ENCODE measurements at regions not wholly inside any gene's neighbourhood (a gene's known extent, or its start where the extent isn't known, plus 50 kb on each side); places are given as distances from the start of the nearest gene placed in this dataset.

DNA sequence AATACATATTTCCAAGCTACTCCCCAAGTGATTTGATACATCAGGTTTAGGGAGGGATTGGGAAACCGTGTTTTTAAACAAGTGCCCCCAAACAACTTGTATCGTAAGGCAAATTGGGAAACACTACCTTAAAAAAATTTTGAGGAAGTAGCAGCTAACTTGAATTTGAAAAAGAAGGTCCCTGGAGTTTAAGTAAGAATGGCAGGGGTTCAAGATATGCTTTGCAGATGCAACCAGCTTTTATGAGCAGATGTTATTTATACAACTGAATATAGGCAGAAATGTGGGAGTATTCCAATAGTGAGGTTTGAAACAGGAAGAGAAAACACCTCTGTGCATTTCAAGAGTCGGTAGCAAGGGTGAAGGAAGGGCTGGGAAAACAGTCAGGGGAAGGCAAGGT is 139.6 kb downstream of the IL20RB start:
- Histone ChIP-seq H3K4me1 (ENCODE audit: insufficient read depth, low read length, poor library complexity, severe bottlenecking) (no peaks in the 10 kb centered on the region), H4K20me1 (ENCODE audit: insufficient read depth, low read length, poor library complexity, severe bottlenecking) (no peaks in the 10 kb centered on the region), H3F3A (ENCODE audit: low read depth) (no peaks in the 10 kb centered on the region), H3K79me2 (ENCODE audit: insufficient read depth, low read length) (no peaks in the 10 kb centered on the region), H3K9me3 (ENCODE audit: insufficient read depth, low read depth, low read length) (no peaks in the 10 kb centered on the region), H3K9ac (ENCODE audit: low read depth, low read length, poor library complexity, severe bottlenecking) (no peak overlapping the region), H3K36me3 (ENCODE audit: insufficient read depth, low read length) (no peaks in the 10 kb centered on the region), H3K9me2 (replicated peaks; ENCODE audit: low read depth, low read length) (no peaks in the 10 kb centered on the region), H3K27me3 (ENCODE audit: insufficient read depth, low read length, poor library complexity, severe bottlenecking) (no peaks in the 10 kb centered on the region), H3K4me2 (ENCODE audit: low read depth, low read length, poor library complexity, severe bottlenecking) (no peak overlapping the region), H3K4me3 (ENCODE audit: low read length, poor library complexity, severe bottlenecking) (no peak overlapping the region), H2AFZ (ENCODE audit: low read length) (no peak overlapping the region)
- no peak for TF ChIP-seq EZH2phosphoT487 (IDR thresholded peaks at IDR 0.05; ENCODE audit: borderline replicate concordance)
- TF ChIP-seq, protein P1, sequence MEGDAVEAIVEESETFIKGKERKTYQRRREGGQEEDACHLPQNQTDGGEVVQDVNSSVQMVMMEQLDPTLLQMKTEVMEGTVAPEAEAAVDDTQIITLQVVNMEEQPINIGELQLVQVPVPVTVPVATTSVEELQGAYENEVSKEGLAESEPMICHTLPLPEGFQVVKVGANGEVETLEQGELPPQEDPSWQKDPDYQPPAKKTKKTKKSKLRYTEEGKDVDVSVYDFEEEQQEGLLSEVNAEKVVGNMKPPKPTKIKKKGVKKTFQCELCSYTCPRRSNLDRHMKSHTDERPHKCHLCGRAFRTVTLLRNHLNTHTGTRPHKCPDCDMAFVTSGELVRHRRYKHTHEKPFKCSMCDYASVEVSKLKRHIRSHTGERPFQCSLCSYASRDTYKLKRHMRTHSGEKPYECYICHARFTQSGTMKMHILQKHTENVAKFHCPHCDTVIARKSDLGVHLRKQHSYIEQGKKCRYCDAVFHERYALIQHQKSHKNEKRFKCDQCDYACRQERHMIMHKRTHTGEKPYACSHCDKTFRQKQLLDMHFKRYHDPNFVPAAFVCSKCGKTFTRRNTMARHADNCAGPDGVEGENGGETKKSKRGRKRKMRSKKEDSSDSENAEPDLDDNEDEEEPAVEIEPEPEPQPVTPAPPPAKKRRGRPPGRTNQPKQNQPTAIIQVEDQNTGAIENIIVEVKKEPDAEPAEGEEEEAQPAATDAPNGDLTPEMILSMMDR (conservative IDR thresholded peaks at IDR 0.05; ENCODE audit: low read length), result no peak

DNA sequence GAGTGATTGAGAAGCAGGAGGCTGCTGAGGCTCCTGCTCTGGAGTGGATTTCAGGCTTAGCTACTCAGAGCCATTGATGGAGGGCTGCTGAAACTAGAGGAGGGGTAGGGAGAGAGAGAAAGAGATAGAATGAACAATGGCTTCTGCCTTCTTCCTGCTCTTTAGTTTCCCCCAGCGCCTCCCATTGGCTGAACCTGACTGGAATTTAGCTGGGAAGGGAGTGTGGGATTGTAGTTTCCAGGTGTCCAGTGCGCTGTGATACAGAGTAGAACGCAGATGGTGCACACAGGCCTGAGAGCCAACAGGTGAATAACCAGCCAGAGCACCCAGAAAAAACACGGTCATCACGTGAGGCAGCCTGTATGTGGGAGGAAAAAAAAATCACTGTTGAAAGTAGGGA is 140.1 kb downstream of the IL20RB start:
- Histone ChIP-seq H4K20me1 (ENCODE audit: insufficient read depth, low read length, poor library complexity, severe bottlenecking) (no peaks in the 10 kb centered on the region), H3K9ac (ENCODE audit: low read depth, low read length, poor library complexity, severe bottlenecking) (no peak overlapping the region), H3K4me2 (ENCODE audit: low read depth, low read length, poor library complexity, severe bottlenecking) (no peak overlapping the region), H2AFZ (ENCODE audit: low read length) (no peak overlapping the region), H3K79me2 (ENCODE audit: insufficient read depth, low read length) (no peaks in the 10 kb centered on the region), H3F3A (ENCODE audit: low read depth) (no peaks in the 10 kb centered on the region), H3K4me1 (ENCODE audit: insufficient read depth, low read length, poor library complexity, severe bottlenecking) (no peaks in the 10 kb centered on the region), H3K27me3 (ENCODE audit: insufficient read depth, low read length, poor library complexity, severe bottlenecking) (no peaks in the 10 kb centered on the region), H3K9me3 (ENCODE audit: insufficient read depth, low read depth, low read length) (no peaks in the 10 kb centered on the region), H3K36me3 (ENCODE audit: insufficient read depth, low read length) (no peaks in the 10 kb centered on the region), H3K4me3 (ENCODE audit: low read length, poor library complexity, severe bottlenecking) (no peak overlapping the region), H3K9me2 (replicated peaks; ENCODE audit: low read depth, low read length) (no peaks in the 10 kb centered on the region)
- TF ChIP-seq, protein P1 (conservative IDR thresholded peaks at IDR 0.05; ENCODE audit: low read length), result no peak
- TF ChIP-seq EZH2phosphoT487 (IDR thresholded peaks at IDR 0.05; ENCODE audit: borderline replicate concordance), result no peak

DNA sequence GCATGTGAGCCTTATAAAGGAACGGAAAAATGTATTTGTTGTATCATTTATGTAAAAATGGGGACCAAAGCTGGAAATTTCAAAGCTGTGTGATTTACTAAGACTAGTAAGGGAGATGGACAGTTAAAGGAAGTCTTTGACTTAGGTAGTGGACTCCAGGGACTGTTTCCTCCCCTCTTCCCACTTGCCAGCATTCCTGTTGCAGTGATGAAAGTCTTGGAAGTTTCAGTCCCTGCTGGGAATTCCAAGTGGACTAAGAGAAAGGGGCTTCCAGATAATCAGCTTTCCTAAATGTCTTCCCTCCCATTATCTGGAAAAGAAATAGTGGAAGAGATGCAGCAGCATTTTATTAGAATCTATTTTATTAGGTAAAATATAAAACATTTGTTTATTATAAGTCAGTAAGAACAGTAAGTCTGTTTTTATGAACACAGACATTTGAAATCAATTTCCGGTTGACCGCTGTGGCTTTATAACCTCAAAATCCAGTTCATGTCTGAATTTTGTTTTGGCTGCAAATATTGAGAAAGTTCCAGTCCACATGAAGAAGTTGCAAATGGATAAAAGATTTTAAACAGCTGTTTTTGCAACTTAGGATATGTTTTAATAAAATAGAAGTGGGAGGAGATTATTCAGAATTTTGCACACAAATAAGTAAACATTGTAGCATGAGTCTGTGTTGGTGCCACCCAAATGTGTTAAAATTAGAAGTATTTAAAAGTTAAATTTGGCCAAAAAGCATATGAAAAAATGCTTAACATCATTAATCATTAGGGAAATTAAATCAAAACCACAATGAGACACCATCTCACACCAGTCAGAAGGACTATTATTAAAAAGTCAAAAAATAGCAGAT is 141.8 kb downstream of the IL20RB start:
- Histone ChIP-seq H3K9me3 (ENCODE audit: insufficient read depth, low read depth, low read length) (no peaks in the 10 kb centered on the region), H3K4me2 (ENCODE audit: low read depth, low read length, poor library complexity, severe bottlenecking) (no peak overlapping the region), H4K20me1 (ENCODE audit: insufficient read depth, low read length, poor library complexity, severe bottlenecking) (no peaks in the 10 kb centered on the region), H3K4me3 (ENCODE audit: low read length, poor library complexity, severe bottlenecking) (no peak overlapping the region), H3K79me2 (ENCODE audit: insufficient read depth, low read length) (no peaks in the 10 kb centered on the region), H3K4me1 (ENCODE audit: insufficient read depth, low read length, poor library complexity, severe bottlenecking) (no peaks in the 10 kb centered on the region), H2AFZ (ENCODE audit: low read length) (no peak overlapping the region), H3K36me3 (ENCODE audit: insufficient read depth, low read length) (no peaks in the 10 kb centered on the region), H3K27me3 (ENCODE audit: insufficient read depth, low read length, poor library complexity, severe bottlenecking) (no peaks in the 10 kb centered on the region), H3K9ac (ENCODE audit: low read depth, low read length, poor library complexity, severe bottlenecking) (no peak overlapping the region), H3F3A (ENCODE audit: low read depth) (no peaks in the 10 kb centered on the region), H3K9me2 (replicated peaks; ENCODE audit: low read depth, low read length) (no peaks in the 10 kb centered on the region)
- TF ChIP-seq, protein P1 (conservative IDR thresholded peaks at IDR 0.05; ENCODE audit: low read length), result no peak
- TF ChIP-seq EZH2phosphoT487 (IDR thresholded peaks at IDR 0.05; ENCODE audit: borderline replicate concordance), result no peak
